Activated CD8-positive, alpha-beta T cell treated with anti-CD3 and anti-CD28 coated beads for 36 hours (primary cell): ENCODE measurements at regions not wholly inside any gene's neighbourhood (a gene's known extent, or its start where the extent isn't known, plus 50 kb on each side); places are given as distances from the start of the nearest gene placed in this dataset.

Source experiments
- ATAC-seq: fragments of 200-7000 bp; cut with Tn5 transposase; one replicate; pipeline ENCODE4 v1.10.0; 2021; ENCODE audit warnings: mild to moderate bottlenecking, moderate library complexity
- CTCF ChIA-PET: fragments of 350-600 bp; sonication (Branson Sonifier 250); formaldehyde crosslinking; loops from one replicate; lab custom pipeline; 2021; ENCODE audit warnings: antibody characterized with exemption; lab: Charles Lee
- POLR2A ChIA-PET: fragments of 350-600 bp; sonication (Branson Sonifier 250); formaldehyde crosslinking; loops from one replicate; lab custom pipeline; 2021; ENCODE audit warnings: antibody characterized with exemption; lab: Charles Lee
- DNase-seq: peaks from one replicate; pipeline ENCODE4 v3.0.0-alpha.2; 2020
- H3K27ac Mint-ChIP-seq: one replicate; pipeline ENCODE4 v1.8.0; 2021; ENCODE audit warnings: mild to moderate bottlenecking, mixed read lengths
- H3K27me3 Mint-ChIP-seq: one replicate; pipeline ENCODE4 v1.8.0; 2021; ENCODE audit warnings: mixed read lengths
- H3K36me3 Mint-ChIP-seq: one replicate; pipeline ENCODE4 v1.8.0; 2021; ENCODE audit warnings: low read depth, mixed read lengths
- H3K4me1 Mint-ChIP-seq: one replicate; pipeline ENCODE4 v1.8.0; 2021; ENCODE audit warnings: low read depth, mixed read lengths
- H3K4me3 Mint-ChIP-seq: one replicate; pipeline ENCODE4 v1.8.0; 2021; ENCODE audit warnings: mild to moderate bottlenecking, moderate library complexity, mixed read lengths
- H3K9me3 Mint-ChIP-seq: one replicate; pipeline ENCODE4 v1.8.0; 2021; ENCODE audit warnings: mixed read lengths
- intact Hi-C: fragments of 100-400 bp; cut with micrococcal nuclease; formaldehyde crosslinking; loops from one replicate; pipeline ENCODE4 v1.10.0; 2022
- TF ChIP-seq, protein P1 (sequence below): fragments of 200-600 bp; IDR thresholded peaks from one replicate; pipeline ENCODE4 v1.8.0; 2022; ENCODE audit warnings: antibody characterized with exemption, mild to moderate bottlenecking

GRCh38 chr14:99041820-99042174 is 230.2 kb downstream of the BCL11B start:
- no peaks in the 10 kb centered on the region for H3K27me3 Mint-ChIP-seq
- no peaks in the 10 kb centered on the region for H3K9me3 Mint-ChIP-seq
- ATAC-seq (no peak), DNase-seq (no peak)
- ChIA-PET CTCF (no interaction called here), POLR2A (interaction anchor here (0.9 kb wide), 1 partner anchor 12 kb away, joined by 3 read pairs; no protein-coding TSS in a partner anchor)
- no peaks in the 10 kb centered on the region for H3K36me3 Mint-ChIP-seq
- TF ChIP-seq, protein P1, sequence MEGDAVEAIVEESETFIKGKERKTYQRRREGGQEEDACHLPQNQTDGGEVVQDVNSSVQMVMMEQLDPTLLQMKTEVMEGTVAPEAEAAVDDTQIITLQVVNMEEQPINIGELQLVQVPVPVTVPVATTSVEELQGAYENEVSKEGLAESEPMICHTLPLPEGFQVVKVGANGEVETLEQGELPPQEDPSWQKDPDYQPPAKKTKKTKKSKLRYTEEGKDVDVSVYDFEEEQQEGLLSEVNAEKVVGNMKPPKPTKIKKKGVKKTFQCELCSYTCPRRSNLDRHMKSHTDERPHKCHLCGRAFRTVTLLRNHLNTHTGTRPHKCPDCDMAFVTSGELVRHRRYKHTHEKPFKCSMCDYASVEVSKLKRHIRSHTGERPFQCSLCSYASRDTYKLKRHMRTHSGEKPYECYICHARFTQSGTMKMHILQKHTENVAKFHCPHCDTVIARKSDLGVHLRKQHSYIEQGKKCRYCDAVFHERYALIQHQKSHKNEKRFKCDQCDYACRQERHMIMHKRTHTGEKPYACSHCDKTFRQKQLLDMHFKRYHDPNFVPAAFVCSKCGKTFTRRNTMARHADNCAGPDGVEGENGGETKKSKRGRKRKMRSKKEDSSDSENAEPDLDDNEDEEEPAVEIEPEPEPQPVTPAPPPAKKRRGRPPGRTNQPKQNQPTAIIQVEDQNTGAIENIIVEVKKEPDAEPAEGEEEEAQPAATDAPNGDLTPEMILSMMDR: no peak
- H3K4me3 Mint-ChIP-seq: no peak overlapping the region
- H3K4me1 Mint-ChIP-seq: peaks cover 3% of the 10 kb centered on the region
- no peak overlapping the region for H3K27ac Mint-ChIP-seq
- intact Hi-C loops: no loop called here

DNA sequence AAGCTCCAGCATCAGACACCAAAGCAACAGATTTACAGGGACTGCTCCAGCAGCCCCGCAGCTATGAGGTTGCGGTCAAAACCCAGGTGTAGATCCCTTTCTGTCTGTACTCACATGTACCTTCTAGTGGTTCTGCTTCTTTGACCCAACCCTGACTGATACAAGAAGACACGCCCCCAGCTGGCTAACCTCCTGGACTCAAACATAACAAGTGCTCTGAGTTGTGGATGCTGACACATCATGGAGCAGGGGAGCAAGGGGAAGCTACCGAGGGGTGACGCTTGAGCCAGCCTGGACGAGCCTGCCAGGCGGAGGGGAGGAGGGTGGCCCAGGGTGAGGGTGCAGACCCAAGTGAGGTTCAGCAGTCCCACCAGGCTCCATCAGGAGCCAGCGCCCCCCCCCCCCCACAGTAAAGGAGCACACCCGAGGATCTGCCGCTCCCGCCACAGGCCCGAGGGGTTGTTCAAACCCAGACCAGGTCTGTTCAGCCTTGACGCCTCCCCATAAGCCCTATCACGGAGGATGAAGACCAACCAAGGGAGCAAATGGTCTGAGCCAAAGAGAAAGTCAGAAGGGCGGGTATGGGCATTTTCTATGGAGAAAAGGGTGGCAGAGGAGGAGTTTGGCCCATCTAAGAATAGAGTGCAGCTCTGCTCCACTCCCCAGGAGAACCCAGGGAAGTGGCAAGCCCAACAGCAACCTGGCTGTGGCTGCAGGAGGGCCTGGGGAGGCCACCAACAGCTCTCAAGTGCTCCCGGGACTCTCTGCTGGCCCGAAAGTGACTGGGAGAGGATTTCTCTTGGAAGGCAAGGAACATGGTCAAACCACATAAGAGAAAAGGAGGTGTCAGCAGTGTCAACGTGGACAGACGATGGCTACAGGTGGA is 229.4 kb downstream of the BCL11B start:
- TF ChIP-seq, protein P1: no peak
- no peak for DNase-seq
- no peak for ATAC-seq
- Mint-ChIP-seq H3K27ac (no peak overlapping the region), H3K27me3 (no peaks in the 10 kb centered on the region), H3K9me3 (no peaks in the 10 kb centered on the region), H3K36me3 (no peaks in the 10 kb centered on the region), H3K4me3 (no peak overlapping the region), H3K4me1 (peaks cover 11% of the 10 kb centered on the region)
- CTCF ChIA-PET: no interaction called here
- POLR2A ChIA-PET: interaction anchor here (0.9 kb wide), 1 partner anchor 13 kb away, joined by 3 read pairs; no protein-coding TSS in a partner anchor
- intact Hi-C loops: no loop called here

DNA sequence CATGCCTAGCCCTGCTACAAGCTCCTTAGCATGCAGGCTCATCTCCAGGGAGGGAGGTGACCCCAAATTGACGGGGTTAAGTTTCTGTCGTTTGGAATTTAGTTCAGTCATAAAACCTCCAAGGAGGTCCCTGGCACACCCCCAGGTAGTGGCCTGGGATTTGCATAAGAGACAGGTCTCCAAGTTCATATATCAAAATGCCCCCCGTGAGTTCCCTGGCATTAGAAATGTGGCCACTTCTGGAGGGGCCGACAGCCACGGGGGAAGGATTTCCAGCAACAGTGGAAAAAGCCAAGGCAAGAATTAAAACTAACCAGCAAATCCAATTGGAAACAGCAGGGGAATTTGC is 228.8 kb downstream of the BCL11B start:
- ChIA-PET POLR2A (no interaction called here), CTCF (no interaction called here)

DNA sequence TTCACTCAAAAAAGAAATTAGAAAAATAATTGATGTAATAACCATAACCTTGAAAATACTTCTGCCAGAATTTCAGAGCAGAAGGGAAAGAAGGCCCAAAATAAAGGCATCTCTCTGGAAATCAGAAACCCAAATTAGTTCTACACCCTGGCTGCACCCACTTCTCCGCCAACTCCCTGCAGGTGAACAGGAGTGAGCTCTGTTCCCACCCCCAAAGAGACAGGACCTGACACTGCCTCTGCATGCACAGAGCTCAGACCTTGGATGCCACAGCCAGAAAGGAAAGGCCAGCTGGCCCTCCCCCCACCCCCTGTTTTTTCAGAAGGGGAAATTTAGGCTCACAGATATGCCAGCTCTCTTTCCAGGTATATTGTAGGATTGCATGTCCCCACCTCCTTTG is 228.2 kb downstream of the BCL11B start:
- TF ChIP-seq, protein P1: no peak
- Mint-ChIP-seq H3K4me3 (no peak overlapping the region), H3K27ac (no peak overlapping the region), H3K4me1 (peaks cover 23% of the 10 kb centered on the region), H3K9me3 (no peaks in the 10 kb centered on the region), H3K36me3 (no peaks in the 10 kb centered on the region), H3K27me3 (no peaks in the 10 kb centered on the region)
- DNase-seq (no peak), ATAC-seq (no peak)
- intact Hi-C loops: no loop called here
- ChIA-PET POLR2A (no interaction called here), CTCF (no interaction called here)

More for the DNA sequence above, 228.8 kb downstream of the BCL11B start:
- intact Hi-C loops: no loop called here
- ATAC-seq (no peak), DNase-seq (no peak)
- Mint-ChIP-seq H3K27ac (no peak overlapping the region), H3K36me3 (no peaks in the 10 kb centered on the region), H3K9me3 (no peaks in the 10 kb centered on the region), H3K27me3 (no peaks in the 10 kb centered on the region), H3K4me3 (no peak overlapping the region), H3K4me1 (peaks cover 17% of the 10 kb centered on the region)
- TF ChIP-seq, protein P1: no peak

GRCh38 chr14:99047441-99048031 is 224.5 kb downstream of the BCL11B start:
- CTCF ChIA-PET: no interaction called here

More at GRCh38 chr14:99047441-99048031, 224.5 kb downstream of the BCL11B start:
- Mint-ChIP-seq H3K27ac (peak overlapping the region; percentile 47), H3K36me3 (peaks cover 5% of the 10 kb centered on the region), H3K4me1 (peaks cover 41% of the 10 kb centered on the region), H3K9me3 (peaks cover 16% of the 10 kb centered on the region), H3K27me3 (no peaks in the 10 kb centered on the region), H3K4me3 (no peak overlapping the region)
- intact Hi-C loops: no loop called here
- TF ChIP-seq, protein P1: no peak
- DNase-seq (peak; percentile 17), ATAC-seq (no peak)
- POLR2A ChIA-PET: interaction anchor here (1.4 kb wide), 1 partner anchor 17 kb away, joined by 3 read pairs; no protein-coding TSS in a partner anchor
